Uterus (tissue), 2 donors: ENCODE measurements at regions not wholly inside any gene's neighbourhood (a gene's known extent, or its start where the extent isn't known, plus 50 kb on each side); places are given as distances from the start of the nearest gene placed in this dataset.

Source experiments
- POLR2A ChIP-seq, 2 donors: fragments of 450-650 bp; IDR thresholded peaks; one replicate each; pipeline ENCODE4 v1.6.1; 2016; ENCODE audit warnings: antibody characterized with exemption in 2 of 2, mild to moderate bottlenecking in 1 of 2, moderate library complexity in 1 of 2
- TF ChIP-seq, protein P1 (sequence below), 4 experiments: fragments of 200-600 bp in 2 of 4; fragments of 450-650 bp in 2 of 4; sonication (generic) in 2 of 4; IDR thresholded peaks; one replicate each; pipeline ENCODE4 v1.5.1; 2016 to 2019; ENCODE audit warnings: antibody characterized with exemption in 4 of 4, mild to moderate bottlenecking in 2 of 4, moderate library complexity in 1 of 4

DNA sequence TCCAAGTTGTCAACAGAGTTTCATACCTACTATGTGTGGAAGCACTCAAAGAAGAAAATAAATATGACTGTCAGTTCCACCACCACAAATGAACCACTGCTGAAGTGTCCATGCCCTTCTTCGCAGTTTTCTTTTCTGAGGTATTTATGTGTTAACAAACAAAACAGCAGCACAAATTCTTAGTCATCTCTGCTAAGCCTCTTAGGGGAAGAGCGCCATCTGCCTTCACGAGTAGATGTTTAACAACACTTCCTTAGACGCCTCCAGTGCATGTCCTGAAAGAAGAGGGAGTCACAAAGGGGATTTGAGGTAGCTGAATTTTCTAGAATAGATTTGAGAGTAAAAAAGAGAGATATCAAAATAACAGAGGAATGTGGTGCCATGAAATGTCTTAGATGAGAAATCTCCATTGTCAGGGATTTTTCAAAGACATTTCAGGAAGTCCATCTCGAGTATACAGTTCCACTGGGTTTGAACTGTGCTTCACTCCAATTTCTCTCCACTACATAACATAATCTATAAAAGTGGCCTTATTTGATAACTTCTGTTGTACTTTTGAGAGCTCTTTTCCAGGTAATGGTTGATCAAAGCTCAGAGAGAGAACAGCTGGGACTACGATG, 775.3 kb upstream of the POM121L12 start:
- no peak for TF ChIP-seq POLR2A (IDR thresholded peaks at IDR 0.05)
- TF ChIP-seq, protein P1, sequence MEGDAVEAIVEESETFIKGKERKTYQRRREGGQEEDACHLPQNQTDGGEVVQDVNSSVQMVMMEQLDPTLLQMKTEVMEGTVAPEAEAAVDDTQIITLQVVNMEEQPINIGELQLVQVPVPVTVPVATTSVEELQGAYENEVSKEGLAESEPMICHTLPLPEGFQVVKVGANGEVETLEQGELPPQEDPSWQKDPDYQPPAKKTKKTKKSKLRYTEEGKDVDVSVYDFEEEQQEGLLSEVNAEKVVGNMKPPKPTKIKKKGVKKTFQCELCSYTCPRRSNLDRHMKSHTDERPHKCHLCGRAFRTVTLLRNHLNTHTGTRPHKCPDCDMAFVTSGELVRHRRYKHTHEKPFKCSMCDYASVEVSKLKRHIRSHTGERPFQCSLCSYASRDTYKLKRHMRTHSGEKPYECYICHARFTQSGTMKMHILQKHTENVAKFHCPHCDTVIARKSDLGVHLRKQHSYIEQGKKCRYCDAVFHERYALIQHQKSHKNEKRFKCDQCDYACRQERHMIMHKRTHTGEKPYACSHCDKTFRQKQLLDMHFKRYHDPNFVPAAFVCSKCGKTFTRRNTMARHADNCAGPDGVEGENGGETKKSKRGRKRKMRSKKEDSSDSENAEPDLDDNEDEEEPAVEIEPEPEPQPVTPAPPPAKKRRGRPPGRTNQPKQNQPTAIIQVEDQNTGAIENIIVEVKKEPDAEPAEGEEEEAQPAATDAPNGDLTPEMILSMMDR (IDR thresholded peaks at IDR 0.05): no peak
